Smooth muscle cell (in vitro differentiated cells): ENCODE measurements at regions not wholly inside any gene's neighbourhood (a gene's known extent, or its start where the extent isn't known, plus 50 kb on each side); places are given as distances from the start of the nearest gene placed in this dataset.

Source experiments
- DNase-seq: peaks from one replicate; lab custom pipeline; 2025; ENCODE audit not compliant: unreplicated experiment; lab: John Stamatoyannopoulos, UW
- H2AFZ ChIP-seq: fragments of 200-600 bp; sonication (generic); 2 replicates; pipeline ENCODE4 v1.6.0; 2016; ENCODE audit warnings: antibody characterized with exemption, low read depth, mild to moderate bottlenecking
- H3F3A ChIP-seq: fragments of 200-600 bp; sonication (generic); 2 replicates; pipeline ENCODE4 v1.6.0; 2017; ENCODE audit warnings: antibody characterized with exemption, low read depth
- H3K27ac ChIP-seq: fragments of 200-600 bp; sonication (generic); 2 replicates; pipeline ENCODE4 v1.5.1; 2016; ENCODE audit warnings: low read depth, mild to moderate bottlenecking
- H3K27me3 ChIP-seq: fragments of 200-600 bp; sonication (generic); 2 replicates; pipeline ENCODE4 v1.6.1; 2016; ENCODE audit warnings: low read depth, mild to moderate bottlenecking
- H3K36me3 ChIP-seq: fragments of 200-600 bp; sonication (generic); 2 replicates; pipeline ENCODE4 v1.5.1; 2016; ENCODE audit warnings: low read depth
- H3K4me1 ChIP-seq: fragments of 200-600 bp; sonication (generic); 2 replicates; pipeline ENCODE4 v1.5.1; 2016; ENCODE audit warnings: low read depth
- H3K4me2 ChIP-seq: fragments of 200-600 bp; sonication (generic); 2 replicates; pipeline ENCODE4 v1.6.0; 2016; ENCODE audit warnings: mild to moderate bottlenecking
- H3K4me3 ChIP-seq: fragments of 200-600 bp; sonication (generic); 2 replicates; pipeline ENCODE4 v1.5.1; 2016; ENCODE audit warnings: mild to moderate bottlenecking
- H3K79me2 ChIP-seq: fragments of 200-600 bp; sonication (generic); 2 replicates; pipeline ENCODE4 v1.6.0; 2016; ENCODE audit warnings: low read depth, mild to moderate bottlenecking
- H3K9ac ChIP-seq: fragments of 200-600 bp; sonication (generic); 2 replicates; pipeline ENCODE4 v1.6.0; 2016; ENCODE audit warnings: low read depth
- H3K9me3 ChIP-seq: fragments of 200-600 bp; sonication (generic); replicated peaks from 2 replicates; pipeline ENCODE4 v1.5.1; 2016; ENCODE audit warnings: low read depth
- H4K20me1 ChIP-seq: fragments of 200-600 bp; sonication (generic); 2 replicates; pipeline ENCODE4 v1.6.0; 2016; ENCODE audit warnings: low read depth
- CTCF ChIP-seq: fragments of 200-600 bp; sonication (generic); IDR thresholded peaks from 2 replicates; pipeline ENCODE4 v1.5.1; 2017; ENCODE audit warnings: borderline replicate concordance, mild to moderate bottlenecking, antibody characterized with exemption; ENCODE audit not compliant: insufficient read depth, poor library complexity, severe bottlenecking
- WGBS: methylation state at CpG from one replicate; pipeline ENCODE4 v1.1.7; 2016; ENCODE audit warnings: low lambda C conversion rate; 5-methylcytosine and 5-hydroxymethylcytosine counted together

GRCh38 chr3:104523136-104523535, 843.6 kb upstream of the ALCAM start:
- no peaks in the 10 kb centered on the region for H3K36me3 ChIP-seq
- H3K4me3 ChIP-seq, result no peak overlapping the region
- H3K27ac ChIP-seq, result no peak overlapping the region
- 68% methylated on average over 6 of the region's 6 CpGs for WGBS
- no peaks in the 10 kb centered on the region for H4K20me1 ChIP-seq
- H3K9ac ChIP-seq, result no peak overlapping the region
- H3K9me3 ChIP-seq, result no peaks in the 10 kb centered on the region
- H3K79me2 ChIP-seq, result no peaks in the 10 kb centered on the region
- H3K4me2 ChIP-seq, result no peak overlapping the region
- no peaks in the 10 kb centered on the region for H3K27me3 ChIP-seq
- no peak for TF ChIP-seq CTCF
- no peak overlapping the region for H2AFZ ChIP-seq
- H3K4me1 ChIP-seq, result peaks cover 9% of the 10 kb centered on the region
- no peak for DNase-seq
- no peaks in the 10 kb centered on the region for H3F3A ChIP-seq

GRCh38 chr3:104526901-104527401, 839.8 kb upstream of the ALCAM start:
- Histone ChIP-seq H3K36me3 (no peaks in the 10 kb centered on the region), H3K27ac (no peak overlapping the region), H3K27me3 (no peaks in the 10 kb centered on the region), H3K79me2 (no peaks in the 10 kb centered on the region), H4K20me1 (no peaks in the 10 kb centered on the region), H3F3A (no peaks in the 10 kb centered on the region), H3K4me1 (no peaks in the 10 kb centered on the region), H3K4me2 (no peak overlapping the region), H3K4me3 (no peak overlapping the region), H2AFZ (no peak overlapping the region), H3K9me3 (no peaks in the 10 kb centered on the region), H3K9ac (no peak overlapping the region)
- 90% methylated on average over 3 of the region's 3 CpGs for WGBS
- DNase-seq, result no peak
- no peak for TF ChIP-seq CTCF

GRCh38 chr3:104530934-104531333, 835.8 kb upstream of the ALCAM start:
- 94% methylated on average over 8 of the region's 8 CpGs for WGBS

More at GRCh38 chr3:104530934-104531333, 835.8 kb upstream of the ALCAM start:
- Histone ChIP-seq H3K27me3 (no peaks in the 10 kb centered on the region), H3K79me2 (no peaks in the 10 kb centered on the region), H3K27ac (no peak overlapping the region), H3K9me3 (peaks cover 5% of the 10 kb centered on the region), H3K4me3 (no peak overlapping the region), H4K20me1 (no peaks in the 10 kb centered on the region), H3K36me3 (no peaks in the 10 kb centered on the region), H2AFZ (no peak overlapping the region), H3K4me1 (no peaks in the 10 kb centered on the region), H3F3A (no peaks in the 10 kb centered on the region), H3K4me2 (no peak overlapping the region), H3K9ac (no peak overlapping the region)
- DNase-seq, result no peak
- TF ChIP-seq CTCF, result no peak
